BE2C (cell line): ENCODE measurements at regions not wholly inside any gene's neighbourhood (a gene's known extent, or its start where the extent isn't known, plus 50 kb on each side); places are given as distances from the start of the nearest gene placed in this dataset.

Source experiments
- DNase-seq: peaks from one replicate; pipeline ENCODE4 v3.0.0-alpha.2; 2020
- H3K27me3 ChIP-seq: fragments of 250-450 bp; sonication (Bioruptor Pico); 2 replicates; pipeline ENCODE4 v1.5.1; 2020; ENCODE audit warnings: mild to moderate bottlenecking
- H3K36me3 ChIP-seq: fragments of 250-450 bp; sonication (Bioruptor Pico); 2 replicates; pipeline ENCODE4 v1.5.1; 2020; ENCODE audit warnings: mild to moderate bottlenecking
- H3K4me1 ChIP-seq: fragments of 250-450 bp; sonication (Bioruptor Pico); 2 replicates; pipeline ENCODE4 v1.5.1; 2020
- H3K4me3 ChIP-seq: 2 replicates; pipeline ENCODE4 v1.5.1; 2011; ENCODE audit warnings: low read depth, low read length
- H3K9me3 ChIP-seq: fragments of 250-450 bp; sonication (Bioruptor Pico); 2 replicates; pipeline ENCODE4 v1.5.1; 2020
- TF ChIP-seq, protein P1 (sequence below): IDR thresholded peaks from 2 replicates; pipeline ENCODE4 v1.5.1; 2012; ENCODE audit warnings: mild to moderate bottlenecking, low read depth, low read length

- Histone ChIP-seq H3K36me3 (no peaks in the 10 kb centered on the region), H3K4me1 (no peaks in the 10 kb centered on the region), H3K9me3 (no peaks in the 10 kb centered on the region), H3K27me3 (no peaks in the 10 kb centered on the region), H3K4me3 (no peak overlapping the region)
- TF ChIP-seq, protein P1, sequence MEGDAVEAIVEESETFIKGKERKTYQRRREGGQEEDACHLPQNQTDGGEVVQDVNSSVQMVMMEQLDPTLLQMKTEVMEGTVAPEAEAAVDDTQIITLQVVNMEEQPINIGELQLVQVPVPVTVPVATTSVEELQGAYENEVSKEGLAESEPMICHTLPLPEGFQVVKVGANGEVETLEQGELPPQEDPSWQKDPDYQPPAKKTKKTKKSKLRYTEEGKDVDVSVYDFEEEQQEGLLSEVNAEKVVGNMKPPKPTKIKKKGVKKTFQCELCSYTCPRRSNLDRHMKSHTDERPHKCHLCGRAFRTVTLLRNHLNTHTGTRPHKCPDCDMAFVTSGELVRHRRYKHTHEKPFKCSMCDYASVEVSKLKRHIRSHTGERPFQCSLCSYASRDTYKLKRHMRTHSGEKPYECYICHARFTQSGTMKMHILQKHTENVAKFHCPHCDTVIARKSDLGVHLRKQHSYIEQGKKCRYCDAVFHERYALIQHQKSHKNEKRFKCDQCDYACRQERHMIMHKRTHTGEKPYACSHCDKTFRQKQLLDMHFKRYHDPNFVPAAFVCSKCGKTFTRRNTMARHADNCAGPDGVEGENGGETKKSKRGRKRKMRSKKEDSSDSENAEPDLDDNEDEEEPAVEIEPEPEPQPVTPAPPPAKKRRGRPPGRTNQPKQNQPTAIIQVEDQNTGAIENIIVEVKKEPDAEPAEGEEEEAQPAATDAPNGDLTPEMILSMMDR = no peak
- no peak for DNase-seq
These were observed 130.3 kb upstream of the MINDY3 start for GRCh38 chr10:15990535-15991129.

- Histone ChIP-seq H3K4me3 (no peak overlapping the region), H3K9me3 (no peaks in the 10 kb centered on the region), H3K36me3 (no peaks in the 10 kb centered on the region), H3K27me3 (no peaks in the 10 kb centered on the region), H3K4me1 (no peaks in the 10 kb centered on the region)
- DNase-seq = no peak
- TF ChIP-seq, protein P1 = no peak
These were observed 137.0 kb upstream of the MINDY3 start for GRCh38 chr10:15997313-15997712.

- Histone ChIP-seq H3K27me3 (no peaks in the 10 kb centered on the region), H3K4me3 (no peak overlapping the region), H3K9me3 (no peaks in the 10 kb centered on the region), H3K36me3 (no peaks in the 10 kb centered on the region), H3K4me1 (no peaks in the 10 kb centered on the region)
- TF ChIP-seq, protein P1 = no peak
- no peak for DNase-seq
These were observed 141.3 kb upstream of the MINDY3 start for GRCh38 chr10:16001581-16001980.

- H3K27me3 ChIP-seq = no peaks in the 10 kb centered on the region
- TF ChIP-seq, protein P1 = no peak
- H3K4me3 ChIP-seq = no peak overlapping the region
- no peak for DNase-seq
- H3K9me3 ChIP-seq = no peaks in the 10 kb centered on the region
- H3K4me1 ChIP-seq = no peaks in the 10 kb centered on the region
- H3K36me3 ChIP-seq = no peaks in the 10 kb centered on the region
These were observed 149.5 kb upstream of the MINDY3 start for GRCh38 chr10:16009785-16010184.

GRCh38 chr10:16011548-16011947, 151.2 kb upstream of the MINDY3 start:
- no peaks in the 10 kb centered on the region for H3K36me3 ChIP-seq
- no peaks in the 10 kb centered on the region for H3K4me1 ChIP-seq
- H3K9me3 ChIP-seq = no peaks in the 10 kb centered on the region
- no peaks in the 10 kb centered on the region for H3K27me3 ChIP-seq
- no peak overlapping the region for H3K4me3 ChIP-seq
- TF ChIP-seq, protein P1 = no peak
- DNase-seq = no peak

DNA sequence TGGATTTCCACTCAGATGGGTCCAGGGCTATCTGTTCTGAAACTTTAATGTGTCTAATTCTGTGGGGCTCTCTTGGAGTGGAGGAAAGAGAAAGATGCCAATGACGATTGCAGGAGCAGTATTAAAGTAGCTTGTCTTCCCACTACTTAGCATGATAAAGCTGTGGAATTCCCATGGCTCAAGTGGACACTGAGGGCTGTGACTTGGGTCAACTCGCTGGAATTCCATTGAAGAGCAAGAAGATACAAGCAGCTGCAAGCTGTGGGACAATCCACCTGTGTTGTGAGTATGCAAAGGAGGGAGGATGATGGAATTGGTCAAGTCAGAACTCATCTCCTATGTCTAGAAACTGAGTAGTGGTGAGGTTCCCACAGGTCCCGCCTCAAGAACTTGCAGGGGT, 154.2 kb upstream of the MINDY3 start:
- no peaks in the 10 kb centered on the region for H3K9me3 ChIP-seq
- H3K36me3 ChIP-seq = no peaks in the 10 kb centered on the region
- H3K27me3 ChIP-seq = no peaks in the 10 kb centered on the region
- H3K4me1 ChIP-seq = no peaks in the 10 kb centered on the region
- TF ChIP-seq, protein P1 = no peak
- H3K4me3 ChIP-seq = no peak overlapping the region
- no peak for DNase-seq
